ENCODE measurements at regions not wholly inside any gene's neighbourhood (a gene's known extent, or its start where the extent isn't known, plus 50 kb on each side); places are given as distances from the start of the nearest gene placed in this dataset.

DNA sequence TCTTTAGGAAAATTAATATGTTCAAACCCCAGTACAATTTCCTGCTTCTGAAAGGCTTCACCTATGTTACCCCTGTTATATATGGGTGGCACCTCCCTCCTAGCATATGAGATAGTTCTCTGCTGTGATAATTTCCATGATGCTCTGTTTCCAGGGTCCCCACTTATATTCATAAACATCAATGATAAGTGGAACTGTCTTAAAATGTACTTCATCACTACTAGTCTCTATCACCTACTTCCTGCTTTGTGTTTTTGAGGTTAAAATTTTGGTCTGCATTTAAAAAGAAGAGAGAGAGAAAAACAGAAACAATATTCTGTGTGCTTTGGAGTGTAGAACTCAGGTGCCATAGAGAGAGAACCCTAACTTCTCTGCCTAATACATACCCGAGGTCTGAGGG is 234.7 kb downstream of the HTR1A start:
- ChIA-PET CTCF (no interaction called here), POLR2A (no interaction called here)
- no peak for DNase-seq (ENCODE audit: low spot score)
- H3K36me3 Mint-ChIP-seq: no peaks in the 10 kb centered on the region
- no peaks in the 10 kb centered on the region for H3K27me3 Mint-ChIP-seq (ENCODE audit: low read depth)
- no peaks in the 10 kb centered on the region for H3K4me1 Mint-ChIP-seq
- H3K9me3 Mint-ChIP-seq: peaks cover 3% of the 10 kb centered on the region; the same call in 1 of the 2 replicates
- no peak overlapping the region for H3K4me3 Mint-ChIP-seq
- TF ChIP-seq SOX15 (CRISPR knock-in tag; IDR thresholded peaks at IDR 0.05) (no peak), ZNF423 (CRISPR knock-in tag; IDR thresholded peaks at IDR 0.05) (no peak), ZNF396 (CRISPR knock-in tag; IDR thresholded peaks at IDR 0.05; ENCODE audit: borderline replicate concordance) (no peak)
- TF ChIP-seq, protein P1, sequence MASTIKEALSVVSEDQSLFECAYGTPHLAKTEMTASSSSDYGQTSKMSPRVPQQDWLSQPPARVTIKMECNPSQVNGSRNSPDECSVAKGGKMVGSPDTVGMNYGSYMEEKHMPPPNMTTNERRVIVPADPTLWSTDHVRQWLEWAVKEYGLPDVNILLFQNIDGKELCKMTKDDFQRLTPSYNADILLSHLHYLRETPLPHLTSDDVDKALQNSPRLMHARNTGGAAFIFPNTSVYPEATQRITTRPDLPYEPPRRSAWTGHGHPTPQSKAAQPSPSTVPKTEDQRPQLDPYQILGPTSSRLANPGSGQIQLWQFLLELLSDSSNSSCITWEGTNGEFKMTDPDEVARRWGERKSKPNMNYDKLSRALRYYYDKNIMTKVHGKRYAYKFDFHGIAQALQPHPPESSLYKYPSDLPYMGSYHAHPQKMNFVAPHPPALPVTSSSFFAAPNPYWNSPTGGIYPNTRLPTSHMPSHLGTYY (CRISPR knock-in tag; IDR thresholded peaks at IDR 0.05): no peak
- no peak for ATAC-seq
- H3K27ac Mint-ChIP-seq: no peak overlapping the region

DNA sequence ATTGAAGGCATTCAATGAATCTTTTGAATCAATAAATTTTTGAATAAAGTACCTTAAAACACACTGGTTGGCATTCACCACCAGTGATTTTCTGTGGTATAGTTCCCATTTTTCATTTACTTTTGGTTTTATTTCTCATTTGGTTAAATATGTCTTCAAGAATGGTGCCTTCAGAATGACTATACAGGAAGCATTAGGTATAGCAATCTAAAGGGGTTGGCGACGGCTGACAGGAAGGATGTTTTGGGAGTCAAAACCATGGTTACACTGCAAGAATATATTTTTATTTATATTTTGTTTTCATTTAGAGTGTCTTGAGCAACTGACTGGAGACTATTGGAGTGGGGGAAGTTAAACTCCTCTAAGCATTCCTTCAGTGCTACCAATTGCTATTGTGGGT is 235.7 kb downstream of the HTR1A start:
- ChIA-PET CTCF (no interaction called here), POLR2A (no interaction called here)
- ATAC-seq (no peak), DNase-seq (ENCODE audit: low spot score) (no peak)
- Mint-ChIP-seq H3K4me1 (no peaks in the 10 kb centered on the region), H3K36me3 (no peaks in the 10 kb centered on the region), H3K27ac (no peak overlapping the region), H3K4me3 (no peak overlapping the region), H3K27me3 (ENCODE audit: low read depth) (no peaks in the 10 kb centered on the region), H3K9me3 (no peaks in the 10 kb centered on the region)
- TF ChIP-seq CBFB (CRISPR knock-in tag; IDR thresholded peaks at IDR 0.05; ENCODE audit: low read depth) (no peak), NR2C2 (CRISPR knock-in tag; IDR thresholded peaks at IDR 0.05) (no peak), RORB (CRISPR knock-in tag; IDR thresholded peaks at IDR 0.05) (no peak), ESRRA (CRISPR knock-in tag; IDR thresholded peaks at IDR 0.05; ENCODE audit: borderline replicate concordance) (no peak), CREB1 (CRISPR knock-in tag; IDR thresholded peaks at IDR 0.05) (no peak), FOXP1 (CRISPR knock-in tag; IDR thresholded peaks at IDR 0.05; ENCODE audit: borderline replicate concordance) (no peak), RELA (CRISPR knock-in tag; IDR thresholded peaks at IDR 0.05; ENCODE audit: borderline replicate concordance) (no peak)
- TF ChIP-seq, protein P2, sequence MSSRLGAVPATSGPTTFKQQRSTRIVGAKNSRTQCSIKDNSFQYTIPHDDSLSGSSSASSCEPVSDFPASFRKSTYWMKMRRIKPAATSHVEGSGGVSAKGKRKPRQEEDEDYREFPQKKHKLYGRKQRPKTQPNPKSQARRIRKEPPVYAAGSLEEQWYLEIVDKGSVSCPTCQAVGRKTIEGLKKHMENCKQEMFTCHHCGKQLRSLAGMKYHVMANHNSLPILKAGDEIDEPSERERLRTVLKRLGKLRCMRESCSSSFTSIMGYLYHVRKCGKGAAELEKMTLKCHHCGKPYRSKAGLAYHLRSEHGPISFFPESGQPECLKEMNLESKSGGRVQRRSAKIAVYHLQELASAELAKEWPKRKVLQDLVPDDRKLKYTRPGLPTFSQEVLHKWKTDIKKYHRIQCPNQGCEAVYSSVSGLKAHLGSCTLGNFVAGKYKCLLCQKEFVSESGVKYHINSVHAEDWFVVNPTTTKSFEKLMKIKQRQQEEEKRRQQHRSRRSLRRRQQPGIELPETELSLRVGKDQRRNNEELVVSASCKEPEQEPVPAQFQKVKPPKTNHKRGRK (CRISPR knock-in tag; IDR thresholded peaks at IDR 0.05; ENCODE audit: borderline replicate concordance): no peak
- TF ChIP-seq, protein P3, sequence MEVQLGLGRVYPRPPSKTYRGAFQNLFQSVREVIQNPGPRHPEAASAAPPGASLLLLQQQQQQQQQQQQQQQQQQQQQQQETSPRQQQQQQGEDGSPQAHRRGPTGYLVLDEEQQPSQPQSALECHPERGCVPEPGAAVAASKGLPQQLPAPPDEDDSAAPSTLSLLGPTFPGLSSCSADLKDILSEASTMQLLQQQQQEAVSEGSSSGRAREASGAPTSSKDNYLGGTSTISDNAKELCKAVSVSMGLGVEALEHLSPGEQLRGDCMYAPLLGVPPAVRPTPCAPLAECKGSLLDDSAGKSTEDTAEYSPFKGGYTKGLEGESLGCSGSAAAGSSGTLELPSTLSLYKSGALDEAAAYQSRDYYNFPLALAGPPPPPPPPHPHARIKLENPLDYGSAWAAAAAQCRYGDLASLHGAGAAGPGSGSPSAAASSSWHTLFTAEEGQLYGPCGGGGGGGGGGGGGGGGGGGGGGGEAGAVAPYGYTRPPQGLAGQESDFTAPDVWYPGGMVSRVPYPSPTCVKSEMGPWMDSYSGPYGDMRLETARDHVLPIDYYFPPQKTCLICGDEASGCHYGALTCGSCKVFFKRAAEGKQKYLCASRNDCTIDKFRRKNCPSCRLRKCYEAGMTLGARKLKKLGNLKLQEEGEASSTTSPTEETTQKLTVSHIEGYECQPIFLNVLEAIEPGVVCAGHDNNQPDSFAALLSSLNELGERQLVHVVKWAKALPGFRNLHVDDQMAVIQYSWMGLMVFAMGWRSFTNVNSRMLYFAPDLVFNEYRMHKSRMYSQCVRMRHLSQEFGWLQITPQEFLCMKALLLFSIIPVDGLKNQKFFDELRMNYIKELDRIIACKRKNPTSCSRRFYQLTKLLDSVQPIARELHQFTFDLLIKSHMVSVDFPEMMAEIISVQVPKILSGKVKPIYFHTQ (CRISPR knock-in tag; IDR thresholded peaks at IDR 0.05): no peak
- TF ChIP-seq, protein P4, sequence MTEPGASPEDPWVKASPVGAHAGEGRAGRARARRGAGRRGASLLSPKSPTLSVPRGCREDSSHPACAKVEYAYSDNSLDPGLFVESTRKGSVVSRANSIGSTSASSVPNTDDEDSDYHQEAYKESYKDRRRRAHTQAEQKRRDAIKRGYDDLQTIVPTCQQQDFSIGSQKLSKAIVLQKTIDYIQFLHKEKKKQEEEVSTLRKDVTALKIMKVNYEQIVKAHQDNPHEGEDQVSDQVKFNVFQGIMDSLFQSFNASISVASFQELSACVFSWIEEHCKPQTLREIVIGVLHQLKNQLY (CRISPR knock-in tag; IDR thresholded peaks at IDR 0.05): no peak
- TF ChIP-seq, protein P5, sequence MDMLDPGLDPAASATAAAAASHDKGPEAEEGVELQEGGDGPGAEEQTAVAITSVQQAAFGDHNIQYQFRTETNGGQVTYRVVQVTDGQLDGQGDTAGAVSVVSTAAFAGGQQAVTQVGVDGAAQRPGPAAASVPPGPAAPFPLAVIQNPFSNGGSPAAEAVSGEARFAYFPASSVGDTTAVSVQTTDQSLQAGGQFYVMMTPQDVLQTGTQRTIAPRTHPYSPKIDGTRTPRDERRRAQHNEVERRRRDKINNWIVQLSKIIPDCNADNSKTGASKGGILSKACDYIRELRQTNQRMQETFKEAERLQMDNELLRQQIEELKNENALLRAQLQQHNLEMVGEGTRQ (CRISPR knock-in tag; IDR thresholded peaks at IDR 0.05): no peak
- TF ChIP-seq, protein P6, sequence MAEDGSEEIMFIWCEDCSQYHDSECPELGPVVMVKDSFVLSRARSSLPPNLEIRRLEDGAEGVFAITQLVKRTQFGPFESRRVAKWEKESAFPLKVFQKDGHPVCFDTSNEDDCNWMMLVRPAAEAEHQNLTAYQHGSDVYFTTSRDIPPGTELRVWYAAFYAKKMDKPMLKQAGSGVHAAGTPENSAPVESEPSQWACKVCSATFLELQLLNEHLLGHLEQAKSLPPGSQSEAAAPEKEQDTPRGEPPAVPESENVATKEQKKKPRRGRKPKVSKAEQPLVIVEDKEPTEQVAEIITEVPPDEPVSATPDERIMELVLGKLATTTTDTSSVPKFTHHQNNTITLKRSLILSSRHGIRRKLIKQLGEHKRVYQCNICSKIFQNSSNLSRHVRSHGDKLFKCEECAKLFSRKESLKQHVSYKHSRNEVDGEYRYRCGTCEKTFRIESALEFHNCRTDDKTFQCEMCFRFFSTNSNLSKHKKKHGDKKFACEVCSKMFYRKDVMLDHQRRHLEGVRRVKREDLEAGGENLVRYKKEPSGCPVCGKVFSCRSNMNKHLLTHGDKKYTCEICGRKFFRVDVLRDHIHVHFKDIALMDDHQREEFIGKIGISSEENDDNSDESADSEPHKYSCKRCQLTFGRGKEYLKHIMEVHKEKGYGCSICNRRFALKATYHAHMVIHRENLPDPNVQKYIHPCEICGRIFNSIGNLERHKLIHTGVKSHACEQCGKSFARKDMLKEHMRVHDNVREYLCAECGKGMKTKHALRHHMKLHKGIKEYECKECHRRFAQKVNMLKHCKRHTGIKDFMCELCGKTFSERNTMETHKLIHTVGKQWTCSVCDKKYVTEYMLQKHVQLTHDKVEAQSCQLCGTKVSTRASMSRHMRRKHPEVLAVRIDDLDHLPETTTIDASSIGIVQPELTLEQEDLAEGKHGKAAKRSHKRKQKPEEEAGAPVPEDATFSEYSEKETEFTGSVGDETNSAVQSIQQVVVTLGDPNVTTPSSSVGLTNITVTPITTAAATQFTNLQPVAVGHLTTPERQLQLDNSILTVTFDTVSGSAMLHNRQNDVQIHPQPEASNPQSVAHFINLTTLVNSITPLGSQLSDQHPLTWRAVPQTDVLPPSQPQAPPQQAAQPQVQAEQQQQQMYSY (CRISPR knock-in tag; IDR thresholded peaks at IDR 0.05): no peak
- TF ChIP-seq, protein P7, sequence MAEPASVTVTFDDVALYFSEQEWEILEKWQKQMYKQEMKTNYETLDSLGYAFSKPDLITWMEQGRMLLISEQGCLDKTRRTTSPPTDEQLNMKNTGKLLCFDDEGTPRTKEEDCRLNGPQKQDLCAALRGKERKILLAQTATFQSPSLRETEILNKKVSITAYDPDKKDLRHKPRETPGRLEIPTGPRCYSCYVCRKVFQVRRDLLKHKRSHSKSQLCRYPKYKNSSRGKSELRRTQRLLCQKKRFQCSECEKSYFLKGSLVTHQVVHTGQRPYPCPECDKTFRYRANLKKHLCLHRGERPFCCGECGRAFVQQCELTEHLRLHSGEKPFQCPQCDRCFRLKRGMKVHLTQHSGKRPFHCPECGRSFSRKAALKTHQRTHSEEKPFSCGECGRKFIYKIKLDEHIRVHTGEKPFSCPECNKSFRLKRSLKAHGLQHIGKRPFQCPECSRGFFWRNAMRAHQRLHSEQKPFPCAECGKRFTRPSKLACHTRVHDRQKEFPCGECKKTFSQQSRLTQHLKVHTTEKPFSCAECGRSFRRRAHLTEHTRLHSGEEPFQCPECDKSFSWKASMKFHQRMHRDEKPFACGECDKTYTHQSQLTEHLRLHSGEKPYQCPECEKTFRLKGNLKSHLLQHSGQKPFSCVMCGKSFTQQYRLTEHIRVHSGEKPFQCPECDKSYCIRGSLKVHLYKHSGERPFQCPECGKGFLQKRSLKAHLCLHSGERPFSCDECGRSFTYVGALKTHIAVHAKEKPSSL (CRISPR knock-in tag; conservative IDR thresholded peaks at IDR 0.05): no peak
- TF ChIP-seq, protein P8, sequence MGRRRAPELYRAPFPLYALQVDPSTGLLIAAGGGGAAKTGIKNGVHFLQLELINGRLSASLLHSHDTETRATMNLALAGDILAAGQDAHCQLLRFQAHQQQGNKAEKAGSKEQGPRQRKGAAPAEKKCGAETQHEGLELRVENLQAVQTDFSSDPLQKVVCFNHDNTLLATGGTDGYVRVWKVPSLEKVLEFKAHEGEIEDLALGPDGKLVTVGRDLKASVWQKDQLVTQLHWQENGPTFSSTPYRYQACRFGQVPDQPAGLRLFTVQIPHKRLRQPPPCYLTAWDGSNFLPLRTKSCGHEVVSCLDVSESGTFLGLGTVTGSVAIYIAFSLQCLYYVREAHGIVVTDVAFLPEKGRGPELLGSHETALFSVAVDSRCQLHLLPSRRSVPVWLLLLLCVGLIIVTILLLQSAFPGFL (CRISPR knock-in tag; IDR thresholded peaks at IDR 0.05; ENCODE audit: borderline replicate concordance): no peak
- TF ChIP-seq, protein P9, sequence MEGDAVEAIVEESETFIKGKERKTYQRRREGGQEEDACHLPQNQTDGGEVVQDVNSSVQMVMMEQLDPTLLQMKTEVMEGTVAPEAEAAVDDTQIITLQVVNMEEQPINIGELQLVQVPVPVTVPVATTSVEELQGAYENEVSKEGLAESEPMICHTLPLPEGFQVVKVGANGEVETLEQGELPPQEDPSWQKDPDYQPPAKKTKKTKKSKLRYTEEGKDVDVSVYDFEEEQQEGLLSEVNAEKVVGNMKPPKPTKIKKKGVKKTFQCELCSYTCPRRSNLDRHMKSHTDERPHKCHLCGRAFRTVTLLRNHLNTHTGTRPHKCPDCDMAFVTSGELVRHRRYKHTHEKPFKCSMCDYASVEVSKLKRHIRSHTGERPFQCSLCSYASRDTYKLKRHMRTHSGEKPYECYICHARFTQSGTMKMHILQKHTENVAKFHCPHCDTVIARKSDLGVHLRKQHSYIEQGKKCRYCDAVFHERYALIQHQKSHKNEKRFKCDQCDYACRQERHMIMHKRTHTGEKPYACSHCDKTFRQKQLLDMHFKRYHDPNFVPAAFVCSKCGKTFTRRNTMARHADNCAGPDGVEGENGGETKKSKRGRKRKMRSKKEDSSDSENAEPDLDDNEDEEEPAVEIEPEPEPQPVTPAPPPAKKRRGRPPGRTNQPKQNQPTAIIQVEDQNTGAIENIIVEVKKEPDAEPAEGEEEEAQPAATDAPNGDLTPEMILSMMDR (IDR thresholded peaks at IDR 0.05): no peak
